Cardiac fibroblast (primary cell): ENCODE measurements at regions not wholly inside any gene's neighbourhood (a gene's known extent, or its start where the extent isn't known, plus 50 kb on each side); places are given as distances from the start of the nearest gene placed in this dataset.

Source experiments
- DNase-seq, 2 donors: peaks; one replicate each; pipeline versions ENCODE4 v3.0.0 to v3.0.0-alpha.2; 2010; ENCODE audit warnings: low read depth in 2 of 2
- H3K4me3 ChIP-seq, 2 donors: replicated peaks in 1 of 2; 1 replicate in 1 of 2; 2 replicates in 1 of 2; pipeline ENCODE4 v1.5.1; 2011; ENCODE audit warnings: low read depth in 2 of 2, low read length in 2 of 2, mild to moderate bottlenecking in 2 of 2, moderate library complexity in 1 of 2
- TF ChIP-seq, protein P1 (sequence below): IDR thresholded peaks from one replicate; pipeline ENCODE4 v1.5.1; 2011; ENCODE audit warnings: low read depth, mild to moderate bottlenecking, low read length, inconsistent platforms

DNA sequence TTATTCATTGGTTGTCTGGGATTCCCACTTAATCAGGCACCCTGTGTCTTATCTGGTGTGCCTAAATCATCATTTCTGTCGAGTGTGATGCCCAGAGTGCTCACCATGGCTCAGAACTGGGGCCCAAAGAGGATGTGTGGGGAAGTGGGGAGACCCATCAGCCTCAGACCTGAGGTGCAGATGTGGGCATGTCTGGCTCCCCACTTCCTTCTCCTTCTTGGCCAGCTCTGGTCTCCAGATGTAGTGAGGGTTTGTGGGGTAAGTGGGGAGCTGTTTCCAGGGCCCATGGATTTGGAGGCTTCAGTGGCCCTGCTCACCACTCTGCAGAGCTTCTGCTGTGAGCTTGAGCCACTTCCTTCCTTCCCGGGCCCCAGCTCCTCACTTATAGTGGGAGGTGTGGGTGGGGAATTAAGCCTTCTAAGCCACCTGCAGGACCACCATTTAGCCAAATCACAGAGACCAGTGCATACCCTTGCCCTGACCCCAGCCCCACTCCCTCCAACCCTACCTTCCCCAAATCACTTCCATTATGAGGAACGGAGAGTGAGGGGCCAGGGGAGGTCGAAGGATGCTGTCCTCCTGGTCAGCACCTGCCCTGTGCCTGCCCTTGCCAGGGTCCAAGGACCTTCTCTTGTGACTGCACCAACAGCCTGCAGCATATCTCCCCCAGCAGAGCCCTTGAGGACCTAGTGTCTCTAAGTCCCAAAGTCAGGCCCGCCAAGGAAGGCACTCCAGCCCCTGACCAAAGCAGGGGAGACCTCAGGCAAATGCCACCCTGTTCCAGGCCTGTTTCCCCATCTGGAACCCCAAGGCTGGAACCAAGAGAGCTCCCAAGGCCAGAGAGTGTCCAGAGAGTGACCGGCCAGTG is 278.2 kb upstream of the RTL1 start:
- TF ChIP-seq, protein P1, sequence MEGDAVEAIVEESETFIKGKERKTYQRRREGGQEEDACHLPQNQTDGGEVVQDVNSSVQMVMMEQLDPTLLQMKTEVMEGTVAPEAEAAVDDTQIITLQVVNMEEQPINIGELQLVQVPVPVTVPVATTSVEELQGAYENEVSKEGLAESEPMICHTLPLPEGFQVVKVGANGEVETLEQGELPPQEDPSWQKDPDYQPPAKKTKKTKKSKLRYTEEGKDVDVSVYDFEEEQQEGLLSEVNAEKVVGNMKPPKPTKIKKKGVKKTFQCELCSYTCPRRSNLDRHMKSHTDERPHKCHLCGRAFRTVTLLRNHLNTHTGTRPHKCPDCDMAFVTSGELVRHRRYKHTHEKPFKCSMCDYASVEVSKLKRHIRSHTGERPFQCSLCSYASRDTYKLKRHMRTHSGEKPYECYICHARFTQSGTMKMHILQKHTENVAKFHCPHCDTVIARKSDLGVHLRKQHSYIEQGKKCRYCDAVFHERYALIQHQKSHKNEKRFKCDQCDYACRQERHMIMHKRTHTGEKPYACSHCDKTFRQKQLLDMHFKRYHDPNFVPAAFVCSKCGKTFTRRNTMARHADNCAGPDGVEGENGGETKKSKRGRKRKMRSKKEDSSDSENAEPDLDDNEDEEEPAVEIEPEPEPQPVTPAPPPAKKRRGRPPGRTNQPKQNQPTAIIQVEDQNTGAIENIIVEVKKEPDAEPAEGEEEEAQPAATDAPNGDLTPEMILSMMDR, result no peak
- DNase-seq, result no peak
- H3K4me3 ChIP-seq, result no peak overlapping the region

DNA sequence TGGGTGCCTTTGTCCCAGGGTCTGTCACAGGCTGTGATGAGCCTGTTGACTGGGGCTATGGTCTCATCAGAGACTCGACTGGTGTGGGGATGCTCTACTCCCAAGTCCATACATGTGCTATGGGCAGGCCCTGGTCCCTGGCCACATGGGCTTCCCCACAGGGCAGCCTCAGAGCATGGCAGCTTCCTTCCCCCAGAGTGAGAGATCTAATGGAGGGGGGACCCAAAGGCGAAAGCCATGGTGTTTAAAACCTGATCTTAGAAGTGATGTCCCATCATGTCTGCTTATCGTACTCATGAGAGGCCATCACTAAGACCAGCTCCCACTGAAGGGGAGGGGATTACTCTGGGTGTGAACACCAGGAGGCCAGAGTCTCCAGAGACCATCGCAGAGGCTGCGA is 279.0 kb upstream of the RTL1 start:
- TF ChIP-seq, protein P1, result no peak
- DNase-seq, result no peak
- H3K4me3 ChIP-seq, result no peak overlapping the region

DNA sequence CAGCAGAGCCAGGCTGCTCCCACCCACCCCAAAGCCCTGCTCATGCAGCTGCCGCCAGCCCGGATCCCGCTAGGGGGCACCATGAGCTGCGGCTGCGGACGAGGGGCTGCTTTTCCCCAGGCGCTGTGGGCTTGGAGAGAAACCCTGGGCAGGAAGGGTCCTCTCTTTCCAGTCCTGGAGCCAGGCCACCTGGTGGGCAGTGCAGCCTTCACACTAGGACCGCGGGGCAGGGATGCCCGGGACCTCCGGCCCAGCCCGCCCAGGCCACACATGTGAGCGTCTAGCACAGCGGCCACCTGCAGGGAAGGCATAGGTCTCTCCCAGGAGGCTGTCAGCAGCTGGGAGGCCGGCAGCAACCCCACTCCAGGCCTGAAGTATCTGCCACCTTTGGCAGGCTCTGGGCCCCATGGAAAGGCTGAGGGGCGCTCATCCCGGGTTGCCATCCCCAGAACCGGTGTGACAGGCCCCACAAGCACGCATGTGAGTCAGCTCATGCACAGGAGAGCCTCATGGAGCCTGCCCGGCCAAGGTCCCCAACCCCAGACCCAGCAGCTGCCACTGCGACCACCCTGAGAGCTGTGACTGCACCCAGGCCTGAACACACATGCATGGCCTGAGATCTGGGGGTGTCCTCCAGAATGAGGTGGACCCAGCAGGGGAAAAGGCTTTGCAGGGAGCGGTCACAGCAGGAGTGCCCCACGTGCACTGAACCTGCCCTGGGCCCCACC is 280.0 kb upstream of the RTL1 start:
- no peak for DNase-seq
- no peak overlapping the region for H3K4me3 ChIP-seq
- TF ChIP-seq, protein P1, result peak; percentile 6

DNA sequence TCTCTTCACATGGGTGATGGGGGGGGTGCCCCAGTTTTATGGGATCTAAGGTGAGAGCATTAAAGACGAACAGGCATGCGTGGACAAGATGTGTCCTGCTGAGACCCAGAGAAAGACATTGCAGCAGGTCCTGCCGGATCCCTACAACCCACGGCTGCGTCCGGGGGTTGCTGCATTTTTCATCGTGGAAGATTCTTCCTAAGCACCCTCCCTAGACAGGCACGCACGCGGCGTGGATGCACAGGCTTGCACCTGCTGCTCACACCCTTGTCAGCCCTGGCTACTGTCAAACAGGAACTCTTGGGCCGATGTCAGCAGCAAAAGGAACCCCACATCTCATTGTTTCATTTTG is 280.6 kb upstream of the RTL1 start:
- TF ChIP-seq, protein P1, result no peak
- DNase-seq, result no peak

DNA sequence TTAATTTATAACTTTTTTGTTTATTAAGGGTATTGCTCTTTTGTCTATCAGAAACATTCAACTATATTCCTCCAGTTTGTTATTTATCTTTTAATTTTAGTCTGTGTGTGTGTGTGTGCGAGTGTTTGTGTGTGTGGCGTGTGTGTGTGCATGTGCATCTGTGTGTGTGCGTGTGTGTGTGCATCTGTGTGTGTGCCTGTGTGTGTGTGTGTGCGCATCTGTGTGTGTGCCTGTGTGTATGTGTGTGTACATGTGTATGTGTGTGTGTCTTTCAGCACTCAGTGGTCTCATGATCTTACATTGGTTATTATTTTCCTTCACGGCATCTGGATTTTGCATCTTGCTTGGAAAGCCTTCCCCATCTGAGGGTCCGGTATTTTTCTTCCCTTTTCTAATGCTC is 281.1 kb upstream of the RTL1 start:
- no peak for DNase-seq
- H3K4me3 ChIP-seq, result no peak overlapping the region
- TF ChIP-seq, protein P1, result no peak

More for the DNA sequence above, 280.6 kb upstream of the RTL1 start:
- no peak overlapping the region for H3K4me3 ChIP-seq

DNA sequence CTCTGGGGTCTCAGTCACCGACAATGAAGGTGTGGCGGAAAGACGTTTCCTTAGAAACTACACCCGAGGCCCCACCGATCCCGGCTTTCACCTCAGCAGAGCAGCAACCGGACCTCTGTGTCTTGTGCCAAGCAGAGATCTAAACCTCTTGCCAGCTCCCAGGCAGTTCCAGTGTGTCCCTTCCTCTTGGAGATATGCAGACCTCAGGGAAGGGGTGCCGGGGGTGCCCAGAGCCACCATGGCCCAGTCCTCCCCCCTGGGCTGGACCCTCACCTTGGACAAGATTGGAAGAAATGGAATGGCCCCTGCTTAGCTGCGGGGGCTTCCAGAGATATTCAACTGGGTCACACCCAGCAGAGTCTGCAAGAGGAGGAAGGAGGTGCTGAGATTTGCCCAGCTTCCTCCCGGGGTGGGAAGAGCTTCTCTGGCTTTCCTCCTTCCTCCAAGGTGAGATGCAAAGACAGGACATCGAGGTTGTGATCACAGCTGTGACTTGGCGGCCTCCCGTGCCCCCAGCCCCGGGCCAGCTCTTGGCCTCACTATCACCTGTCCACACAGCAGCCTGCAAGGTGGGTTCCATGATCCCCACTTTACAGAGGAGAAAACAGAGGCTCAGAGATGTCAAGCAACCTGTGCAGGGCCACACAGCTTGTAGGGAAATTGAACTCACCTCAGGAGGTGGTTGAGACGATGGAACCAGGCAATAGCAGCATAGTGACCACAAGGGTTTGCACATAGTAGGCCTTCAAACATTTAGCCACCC is 281.7 kb upstream of the RTL1 start:
- no peak overlapping the region for H3K4me3 ChIP-seq
- DNase-seq, result no peak
- TF ChIP-seq, protein P1, result no peak
